WTC11 (cell line): ENCODE measurements at regions not wholly inside any gene's neighbourhood (a gene's known extent, or its start where the extent isn't known, plus 50 kb on each side); places are given as distances from the start of the nearest gene placed in this dataset.

Experiments used
- ATAC-seq: fragments of 200-7000 bp; cut with Tn5 transposase; 2 replicates; pipeline ENCODE4 v1.10.0; 2021; ENCODE audit warnings: mild to moderate bottlenecking, moderate library complexity
- CTCF ChIA-PET: fragments of 300-600 bp; sonication (Branson Sonifier 250); formaldehyde crosslinking; loops from one replicate; lab custom pipeline; 2021; ENCODE audit warnings: antibody characterized with exemption; lab: Charles Lee
- POLR2A ChIA-PET: fragments of 350-600 bp; sonication (Branson Sonifier 250); formaldehyde crosslinking; loops from one replicate; lab custom pipeline; 2021; ENCODE audit warnings: antibody characterized with exemption; lab: Charles Lee
- DNase-seq: peaks from one replicate; pipeline ENCODE4 v3.0.0; 2021; ENCODE audit warnings: low spot score
- H3K27ac Mint-ChIP-seq: 2 replicates; pipeline ENCODE4 v1.8.0; 2021; ENCODE audit warnings: mixed read lengths
- H3K27me3 Mint-ChIP-seq: 2 replicates; pipeline ENCODE4 v1.8.0; 2021; ENCODE audit warnings: low read depth, mild to moderate bottlenecking, moderate library complexity, mixed read lengths
- H3K36me3 Mint-ChIP-seq: 2 replicates; pipeline ENCODE4 v1.8.0; 2021; ENCODE audit warnings: mixed read lengths
- H3K4me1 Mint-ChIP-seq: 2 replicates; pipeline ENCODE4 v1.8.0; 2022; ENCODE audit warnings: mixed read lengths
- H3K4me3 Mint-ChIP-seq: 2 replicates; pipeline ENCODE4 v1.8.0; 2021; ENCODE audit warnings: mild to moderate bottlenecking, moderate library complexity, mixed read lengths
- H3K9me3 Mint-ChIP-seq: 2 replicates; pipeline ENCODE4 v1.8.0; 2021; ENCODE audit warnings: mixed read lengths
- ATF3 ChIP-seq: sonication (generic); formaldehyde crosslinking; conservative IDR thresholded peaks from 2 replicates; pipeline ENCODE4 v1.8.1; 2022; ENCODE audit warnings: mild to moderate bottlenecking, missing genetic modification reagents
- CTCF ChIP-seq: fragments of 200-600 bp; IDR thresholded peaks from 2 replicates; pipeline ENCODE4 v1.8.0; 2022; ENCODE audit warnings: antibody characterized with exemption
- E2F1 ChIP-seq: sonication (generic); formaldehyde crosslinking; IDR thresholded peaks from 2 replicates; pipeline ENCODE4 v1.8.0; 2022; ENCODE audit warnings: mild to moderate bottlenecking, missing genetic modification reagents
- E2F5 ChIP-seq: sonication (generic); formaldehyde crosslinking; IDR thresholded peaks from 2 replicates; pipeline ENCODE4 v1.8.1; 2022; ENCODE audit warnings: mild to moderate bottlenecking, moderate library complexity, missing genetic modification reagents
- ESRRA ChIP-seq: sonication (generic); formaldehyde crosslinking; IDR thresholded peaks from 2 replicates; pipeline ENCODE4 v1.8.1; 2022; ENCODE audit warnings: mild to moderate bottlenecking, missing genetic modification reagents, borderline replicate concordance
- FOXJ3 ChIP-seq: sonication (generic); formaldehyde crosslinking; IDR thresholded peaks from 2 replicates; pipeline ENCODE4 v1.9.0; 2021; ENCODE audit warnings: missing genetic modification reagents, mild to moderate bottlenecking, borderline replicate concordance
- GTF2I ChIP-seq: fragments of 250-450 bp; sonication (Bioruptor Pico); conservative IDR thresholded peaks from 2 replicates; pipeline ENCODE4 v1.4.0; 2021; ENCODE audit warnings: mild to moderate bottlenecking
- MAX ChIP-seq: sonication (generic); formaldehyde crosslinking; IDR thresholded peaks from 2 replicates; pipeline ENCODE4 v1.8.0; 2022; ENCODE audit warnings: mild to moderate bottlenecking, missing genetic modification reagents
- NFE2L1 ChIP-seq: sonication (generic); formaldehyde crosslinking; IDR thresholded peaks from 2 replicates; pipeline ENCODE4 v1.8.1; 2023; ENCODE audit warnings: missing genetic modification reagents
- PRDM15 ChIP-seq: sonication (generic); formaldehyde crosslinking; IDR thresholded peaks from 2 replicates; pipeline ENCODE4 v1.8.0; 2022; ENCODE audit warnings: missing genetic modification reagents
- PREB ChIP-seq: sonication (generic); formaldehyde crosslinking; IDR thresholded peaks from 2 replicates; pipeline ENCODE4 v1.8.1; 2022; ENCODE audit warnings: mild to moderate bottlenecking, missing genetic modification reagents, moderate library complexity, borderline replicate concordance
- RELA ChIP-seq: sonication (generic); formaldehyde crosslinking; IDR thresholded peaks from 2 replicates; pipeline ENCODE4 v1.8.1; 2022; ENCODE audit warnings: missing genetic modification reagents, mild to moderate bottlenecking, borderline replicate concordance
- RORB ChIP-seq: fragments of 250-450 bp; sonication (Bioruptor Pico); IDR thresholded peaks from 2 replicates; pipeline ENCODE4 v1.9.0; 2021; ENCODE audit warnings: mild to moderate bottlenecking
- SMAD3 ChIP-seq: sonication (generic); formaldehyde crosslinking; IDR thresholded peaks from 2 replicates; pipeline ENCODE4 v1.8.0; 2022; ENCODE audit warnings: missing genetic modification reagents, mild to moderate bottlenecking, borderline replicate concordance
- SP1 ChIP-seq: sonication (generic); formaldehyde crosslinking; conservative IDR thresholded peaks from 2 replicates; pipeline ENCODE4 v1.8.1; 2022; ENCODE audit warnings: missing genetic modification reagents
- USF2 ChIP-seq: sonication (generic); formaldehyde crosslinking; IDR thresholded peaks from 2 replicates; pipeline ENCODE4 v1.8.1; 2023; ENCODE audit warnings: mild to moderate bottlenecking, missing genetic modification reagents, moderate library complexity
- ZBTB21 ChIP-seq: sonication (generic); formaldehyde crosslinking; IDR thresholded peaks from 2 replicates; pipeline ENCODE4 v1.8.1; 2023; ENCODE audit warnings: mild to moderate bottlenecking, missing genetic modification reagents, borderline replicate concordance
- ZNF219 ChIP-seq: sonication (generic); formaldehyde crosslinking; IDR thresholded peaks from 2 replicates; pipeline ENCODE4 v1.8.0; 2023; ENCODE audit warnings: missing genetic modification reagents, mild to moderate bottlenecking, borderline replicate concordance
- ZNF263 ChIP-seq: sonication (generic); formaldehyde crosslinking; IDR thresholded peaks from 2 replicates; pipeline ENCODE4 v1.8.1; 2022; ENCODE audit warnings: low read depth, mild to moderate bottlenecking, moderate library complexity, missing genetic modification reagents
- ZNF317 ChIP-seq: sonication (generic); formaldehyde crosslinking; IDR thresholded peaks from 2 replicates; pipeline ENCODE4 v1.8.1; 2023; ENCODE audit warnings: low read depth, mild to moderate bottlenecking, moderate library complexity, missing genetic modification reagents, borderline replicate concordance
- ZNF416 ChIP-seq: fragments of 250-450 bp; sonication (Bioruptor Pico); IDR thresholded peaks from 2 replicates; pipeline ENCODE4 v1.9.0; 2021; ENCODE audit warnings: mild to moderate bottlenecking, inconsistent platforms

- H3K9me3 Mint-ChIP-seq: no peaks in the 10 kb centered on the region
- DNase-seq: no peak
- ChIA-PET CTCF (no interaction called here), POLR2A (no interaction called here)
- peaks cover 5% of the 10 kb centered on the region; the same call in 1 of the 2 replicates for H3K4me1 Mint-ChIP-seq
- no peaks in the 10 kb centered on the region for H3K27me3 Mint-ChIP-seq
- no peak overlapping the region for H3K4me3 Mint-ChIP-seq
- TF ChIP-seq SMAD3 (CRISPR knock-in tag) (no peak), ATF3 (no peak), ZBTB21 (CRISPR knock-in tag) (no peak), ZNF219 (CRISPR knock-in tag) (no peak), FOXJ3 (CRISPR knock-in tag) (no peak), E2F5 (no peak), PREB (CRISPR knock-in tag) (no peak), SP1 (CRISPR knock-in tag) (no peak), RORB (no peak), USF2 (CRISPR knock-in tag) (no peak), ZNF416 (CRISPR knock-in tag) (no peak), GTF2I (CRISPR knock-in tag) (no peak), NFE2L1 (CRISPR knock-in tag) (no peak), ZNF317 (CRISPR knock-in tag) (no peak), ZNF263 (no peak), E2F1 (no peak), CTCF (no peak), RELA (no peak)
- H3K27ac Mint-ChIP-seq: no peak overlapping the region
- no peaks in the 10 kb centered on the region for H3K36me3 Mint-ChIP-seq
- ATAC-seq: no peak
Measured at GRCh38 chr18:73918816-73919215, 228.8 kb downstream of the FBXO15 start.

GRCh38 chr18:73917046-73917445, 230.6 kb downstream of the FBXO15 start:
- CTCF ChIA-PET: no interaction called here
- POLR2A ChIA-PET: no interaction called here
- DNase-seq (no peak), ATAC-seq (no peak)
- Mint-ChIP-seq H3K4me1 (peaks cover 5% of the 10 kb centered on the region; the same call in 1 of the 2 replicates), H3K27me3 (no peaks in the 10 kb centered on the region), H3K4me3 (no peak overlapping the region), H3K9me3 (no peaks in the 10 kb centered on the region), H3K36me3 (no peaks in the 10 kb centered on the region), H3K27ac (no peak overlapping the region)
- TF ChIP-seq RORB (no peak), PRDM15 (no peak), ESRRA (CRISPR knock-in tag) (no peak), MAX (CRISPR knock-in tag) (no peak), CTCF (no peak)
